ENCODE measurements at regions not wholly inside any gene's neighbourhood (a gene's known extent, or its start where the extent isn't known, plus 50 kb on each side); places are given as distances from the start of the nearest gene placed in this dataset.

- Histone ChIP-seq H3K4me3 (no peak overlapping the region), H3K4me1 (peaks cover 0 to 10% (median 0%) of the 10 kb centered on the region in 12 donors), H3K9me3 (no peaks in the 10 kb centered on the region), H3K27me3 (no peaks in the 10 kb centered on the region), H3K27ac (no peak overlapping the region), H3K36me3 (no peaks in the 10 kb centered on the region)
- intact Hi-C loops (cut with DNase I) = loop anchor here in 1 of 10 donors (5.0 kb wide), 1 partner anchor 341 kb away; no protein-coding TSS in a partner anchor
- ATAC-seq = no peak
- 83 to 94% (median 87%) methylated on average over 3 of the region's 3 CpGs for WGBS, 4 donors
- TF ChIP-seq POLR2A (IDR thresholded peaks at IDR 0.05) (no peak), CTCF (IDR thresholded peaks at IDR 0.05) (no peak)
- no peak for DNase-seq
These were observed 343.5 kb downstream of the PLK2 start for GRCh38 chr5:58116346-58116745.

DNA sequence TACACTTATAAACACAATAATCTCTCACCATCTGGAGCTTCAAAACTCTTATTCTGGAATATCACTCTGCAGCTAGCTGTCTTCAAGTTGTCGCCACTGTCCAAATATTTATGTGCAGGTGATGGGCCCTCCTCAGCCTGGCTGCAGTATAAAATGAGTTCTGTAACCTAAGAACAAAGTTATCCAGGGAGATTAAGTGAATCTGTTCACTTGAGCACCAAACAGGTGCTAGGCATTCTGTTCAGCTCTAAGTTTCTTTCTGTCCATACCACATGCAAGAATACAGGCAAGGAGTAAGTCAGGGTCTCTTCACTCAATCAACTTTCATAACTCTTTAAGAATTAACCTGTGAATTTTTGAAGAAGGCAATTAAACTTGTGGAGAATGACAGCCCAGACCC, 344.1 kb downstream of the PLK2 start:
- Histone ChIP-seq H3K4me3 (no peak overlapping the region), H3K36me3 (no peaks in the 10 kb centered on the region), H3K27ac (no peak overlapping the region), H3K9me3 (no peaks in the 10 kb centered on the region), H3K4me1 (peaks cover 0 to 12% (median 0%) of the 10 kb centered on the region in 12 donors), H3K27me3 (no peaks in the 10 kb centered on the region)
- intact Hi-C loops (cut with DNase I) = loop anchor here in 1 of 10 donors (5.0 kb wide), 1 partner anchor 341 kb away; no protein-coding TSS in a partner anchor
- TF ChIP-seq CTCF (IDR thresholded peaks at IDR 0.05) (no peak), POLR2A (IDR thresholded peaks at IDR 0.05) (no peak)
- ATAC-seq (no peak), DNase-seq (no peak)
- 93 to 100% (median 98%) methylated on average over 1 of the region's 1 CpG for WGBS, 4 donors

DNA sequence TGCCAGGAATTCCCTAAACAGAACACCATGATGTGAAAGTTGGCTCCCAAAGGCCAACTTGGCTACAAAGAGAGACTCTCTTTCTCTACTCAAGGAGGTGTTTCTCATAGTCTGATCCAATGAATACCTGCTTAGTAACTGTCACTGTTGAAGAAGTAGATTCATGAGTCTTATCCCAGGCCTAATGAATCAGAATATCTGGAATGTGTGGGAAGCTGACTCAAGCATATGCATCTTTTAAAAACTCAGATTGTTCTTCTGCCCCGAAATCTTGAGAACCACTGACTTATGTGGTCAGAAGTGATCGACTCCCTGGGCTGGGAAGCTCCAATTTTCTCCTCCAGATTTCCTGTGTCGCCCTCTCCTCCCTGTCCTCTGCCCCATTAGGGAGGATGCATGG, 345.6 kb downstream of the PLK2 start:
- Histone ChIP-seq H3K9me3 (no peaks in the 10 kb centered on the region), H3K27me3 (no peaks in the 10 kb centered on the region), H3K27ac (no peak overlapping the region), H3K36me3 (no peaks in the 10 kb centered on the region), H3K4me1 (peaks cover 0 to 12% (median 0%) of the 10 kb centered on the region in 12 donors), H3K4me3 (no peak overlapping the region)
- WGBS, 4 donors = 92 to 99% (median 94%) methylated on average over 3 of the region's 3 CpGs
- DNase-seq (no peak), ATAC-seq (no peak)
- intact Hi-C loops (cut with DNase I) = no loop called here
- TF ChIP-seq POLR2A (IDR thresholded peaks at IDR 0.05) (no peak), CTCF (IDR thresholded peaks at IDR 0.05) (no peak)

DNA sequence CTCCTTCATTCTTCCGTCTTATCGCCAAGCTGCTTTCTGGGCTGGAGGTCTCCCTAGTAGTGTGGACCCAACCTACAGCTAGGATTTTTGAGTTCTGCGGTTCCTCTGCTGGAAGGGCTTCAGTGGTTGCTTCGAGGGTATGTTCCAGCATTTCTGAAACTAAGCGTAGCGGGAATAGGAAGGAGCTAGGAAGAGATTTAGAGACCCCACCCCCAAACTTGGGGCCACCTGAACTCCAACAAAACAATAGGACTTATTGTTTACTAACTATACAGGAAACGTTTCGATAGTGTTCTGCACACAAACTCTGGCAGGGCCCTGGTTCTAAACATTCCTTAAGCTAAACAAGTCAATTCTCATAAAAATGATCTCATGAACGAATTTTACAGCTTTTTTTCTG, 346.7 kb downstream of the PLK2 start:
- no peaks in the 10 kb centered on the region for H3K27me3 ChIP-seq
- H3K4me1 ChIP-seq = peaks cover 0 to 12% (median 0%) of the 10 kb centered on the region in 12 donors
- peak overlapping the region in 9 of 12 donors; percentile 19 to 56 (median 34) for H3K27ac ChIP-seq
- intact Hi-C loops (cut with DNase I) = no loop called here
- H3K36me3 ChIP-seq = no peaks in the 10 kb centered on the region
- 71 to 79% (median 76%) methylated on average over 9 of the region's 9 CpGs for WGBS, 4 donors
- peak overlapping the region in 4 of 12 donors; percentile 4 to 25 (median 14) for H3K4me3 ChIP-seq
- ATAC-seq (peak in 1 of 4 donors; percentile 55), DNase-seq (peak in 2 of 5 donors; percentile 19 to 22)
- no peak for TF ChIP-seq POLR2A (IDR thresholded peaks at IDR 0.05)
- no peak for TF ChIP-seq CTCF (IDR thresholded peaks at IDR 0.05)
- no peaks in the 10 kb centered on the region for H3K9me3 ChIP-seq
